H9 (cell line): ENCODE measurements at regions not wholly inside any gene's neighbourhood (a gene's known extent, or its start where the extent isn't known, plus 50 kb on each side); places are given as distances from the start of the nearest gene placed in this dataset.

Experiments used
- DNase-seq: peaks from one replicate; pipeline ENCODE4 v3.0.0-alpha.2; 2017
- H2AFZ ChIP-seq: one replicate; pipeline ENCODE4 v1.6.1; 2013; ENCODE audit warnings: mild to moderate bottlenecking, low read length, control low read depth, moderate library complexity
- H2AK5ac ChIP-seq: 2 replicates; pipeline ENCODE4 v1.6.1; 2013; ENCODE audit warnings: low read length, control low read depth, mixed read lengths; ENCODE audit not compliant: insufficient read length
- H2BK120ac ChIP-seq: one replicate; pipeline ENCODE4 v1.6.1; 2013; ENCODE audit warnings: low read depth, mild to moderate bottlenecking, low read length, control low read depth, inconsistent platforms; ENCODE audit not compliant: poor library complexity, severe bottlenecking
- H2BK12ac ChIP-seq: 2 replicates; pipeline ENCODE4 v1.6.1; 2013; ENCODE audit warnings: low read length, control low read depth, mixed read lengths, low read depth; ENCODE audit not compliant: insufficient read length
- H2BK15ac ChIP-seq: 2 replicates; pipeline ENCODE4 v1.6.1; 2013; ENCODE audit warnings: low read depth, low read length, control low read depth
- H2BK20ac ChIP-seq: one replicate; pipeline ENCODE4 v1.6.1; 2013; ENCODE audit warnings: low read depth, mild to moderate bottlenecking, low read length, control low read depth, inconsistent platforms; ENCODE audit not compliant: poor library complexity, severe bottlenecking
- H2BK5ac ChIP-seq: 2 replicates; pipeline ENCODE4 v1.6.1; 2013; ENCODE audit warnings: low read length, control low read depth, mixed read lengths; ENCODE audit not compliant: insufficient read length
- H3K14ac ChIP-seq: 2 replicates; pipeline ENCODE4 v1.6.1; 2013; ENCODE audit warnings: low read length, control low read depth; ENCODE audit not compliant: insufficient read depth
- H3K18ac ChIP-seq: 2 replicates; pipeline ENCODE4 v1.6.1; 2013; ENCODE audit warnings: low read depth, mild to moderate bottlenecking, mixed read lengths, low read length, control low read depth; ENCODE audit not compliant: insufficient read length
- H3K23ac ChIP-seq: 2 replicates; pipeline ENCODE4 v1.6.1; 2013; ENCODE audit warnings: low read length, control low read depth, mixed read lengths, low read depth; ENCODE audit not compliant: insufficient read length
- H3K23me2 ChIP-seq: 2 replicates; pipeline ENCODE4 v1.6.1; 2013; ENCODE audit warnings: low read depth, mild to moderate bottlenecking, mixed read lengths, low read length, control low read depth; ENCODE audit not compliant: insufficient read length, poor library complexity, severe bottlenecking
- H3K27ac ChIP-seq: 2 replicates; pipeline ENCODE4 v1.5.1; 2013; ENCODE audit warnings: low read length, control low read depth, mixed read lengths, low read depth; ENCODE audit not compliant: insufficient read length
- H3K27me3 ChIP-seq: 2 replicates; pipeline ENCODE4 v1.6.1; 2013; ENCODE audit warnings: low read length, control low read depth, inconsistent platforms; ENCODE audit not compliant: insufficient read depth
- H3K4ac ChIP-seq: 2 replicates; pipeline ENCODE4 v1.6.1; 2013; ENCODE audit warnings: low read depth, mild to moderate bottlenecking, control low read depth, inconsistent platforms, low read length, moderate library complexity
- H3K4me1 ChIP-seq: 2 replicates; pipeline ENCODE4 v1.6.1; 2013; ENCODE audit warnings: low read length, control low read depth, inconsistent platforms; ENCODE audit not compliant: insufficient read depth
- H3K4me2 ChIP-seq: 2 replicates; pipeline ENCODE4 v1.6.1; 2013; ENCODE audit warnings: low read length, control low read depth, mixed read lengths; ENCODE audit not compliant: insufficient read length, insufficient read depth
- H3K56ac ChIP-seq: 2 replicates; pipeline ENCODE4 v1.6.1; 2013; ENCODE audit warnings: low read depth, mild to moderate bottlenecking, mixed read lengths, low read length, control low read depth; ENCODE audit not compliant: insufficient read length
- H3K79me1 ChIP-seq: 2 replicates; pipeline ENCODE4 v1.6.1; 2013; ENCODE audit warnings: low read depth, mild to moderate bottlenecking, moderate library complexity, low read length, control low read depth, inconsistent platforms; ENCODE audit not compliant: insufficient read depth, poor library complexity, severe bottlenecking
- H3K79me2 ChIP-seq: 2 replicates; pipeline ENCODE4 v1.6.1; 2013; ENCODE audit warnings: low read length, control low read depth, inconsistent platforms; ENCODE audit not compliant: insufficient read depth
- H3K9ac ChIP-seq: 2 replicates; pipeline ENCODE4 v1.6.1; 2013; ENCODE audit warnings: low read length, control low read depth, mixed read lengths; ENCODE audit not compliant: insufficient read length; ENCODE audit errors: extremely low read depth
- H3K9me3 ChIP-seq: one replicate; pipeline ENCODE4 v1.6.1; 2013; ENCODE audit warnings: low read depth, low read length, inconsistent platforms; ENCODE audit not compliant: control insufficient read depth
- H3T11ph ChIP-seq: one replicate; pipeline ENCODE4 v1.6.1; 2013; ENCODE audit warnings: mild to moderate bottlenecking, low read length, control low read depth, inconsistent platforms
- H4K20me1 ChIP-seq: one replicate; pipeline ENCODE4 v1.6.1; 2013; ENCODE audit not compliant: control insufficient read depth, insufficient read length, insufficient read depth
- H4K5ac ChIP-seq: 2 replicates; pipeline ENCODE4 v1.6.1; 2013; ENCODE audit warnings: low read depth, mild to moderate bottlenecking, mixed read lengths, low read length, control low read depth; ENCODE audit not compliant: insufficient read length
- H4K8ac ChIP-seq: replicated peaks from 2 replicates; pipeline ENCODE4 v1.6.1; 2013; ENCODE audit warnings: low read length, control low read depth, mixed read lengths, low read depth; ENCODE audit not compliant: insufficient read length
- H4K91ac ChIP-seq: 2 replicates; pipeline ENCODE4 v1.6.1; 2013; ENCODE audit warnings: low read depth, mild to moderate bottlenecking, moderate library complexity, mixed read lengths, low read length, control low read depth; ENCODE audit not compliant: insufficient read length
- H3K27ac Mint-ChIP-seq, 3 experiments: 2 replicates in 2 of 3; 3 replicates in 1 of 3; pipeline ENCODE4 v1.8.0; 2020 to 2021; ENCODE audit warnings: mixed read lengths in 3 of 3, mild to moderate bottlenecking in 1 of 3, moderate library complexity in 1 of 3
- H3K27me3 Mint-ChIP-seq: 2 replicates; pipeline ENCODE4 v1.8.0; 2021; ENCODE audit warnings: low read depth, mild to moderate bottlenecking, moderate library complexity, mixed read lengths
- H3K36me3 Mint-ChIP-seq, 3 experiments: 2 replicates in 2 of 3; 3 replicates in 1 of 3; pipeline ENCODE4 v1.8.0; 2020 to 2021; ENCODE audit warnings: low read depth in 3 of 3, mixed read lengths in 3 of 3; ENCODE audit not compliant: insufficient read depth in 1 of 3
- H3K4me1 Mint-ChIP-seq, 2 experiments: 2 replicates each; pipeline ENCODE4 v1.8.0; 2020; ENCODE audit warnings: mixed read lengths in 2 of 2
- H3K4me3 Mint-ChIP-seq, 2 experiments: 2 replicates in 1 of 2; 3 replicates in 1 of 2; pipeline ENCODE4 v1.8.0; 2020 to 2021; ENCODE audit warnings: mild to moderate bottlenecking in 2 of 2, mixed read lengths in 2 of 2, moderate library complexity in 1 of 2
- H3K9me3 Mint-ChIP-seq, 2 experiments: 2 replicates in 1 of 2; 3 replicates in 1 of 2; pipeline ENCODE4 v1.8.0; 2020; ENCODE audit warnings: mild to moderate bottlenecking in 2 of 2, mixed read lengths in 2 of 2, moderate library complexity in 1 of 2
- CTCF ChIP-seq: fragments of 200-600 bp; sonication (generic); conservative IDR thresholded peaks from 3 replicates; pipeline ENCODE4 v1.8.0; 2021; ENCODE audit warnings: antibody characterized with exemption, mild to moderate bottlenecking
- WGBS: extraction: QIAGEN DNeasy Blood & Tissue Kit; methylation state at CpG from one replicate; pipeline ENCODE4 v1.1.7; 2013; ENCODE audit warnings: missing lambda C conversion rate, low lambda C conversion rate, mixed read lengths; ENCODE audit not compliant: insufficient read length; ENCODE audit errors: extremely low coverage; 5-methylcytosine and 5-hydroxymethylcytosine counted together

- no peak overlapping the region for H2AFZ ChIP-seq
- H3K4ac ChIP-seq = no peak overlapping the region
- H2BK20ac ChIP-seq = no peak overlapping the region
- H4K20me1 ChIP-seq = no peaks in the 10 kb centered on the region
- H2BK12ac ChIP-seq = no peak overlapping the region
- H3K27ac Mint-ChIP-seq = no peak overlapping the region
- H2BK120ac ChIP-seq = no peak overlapping the region
- no peaks in the 10 kb centered on the region for H3K79me1 ChIP-seq
- no peak for DNase-seq
- H3K27ac ChIP-seq = no peak overlapping the region
- H3K4me2 ChIP-seq = no peak overlapping the region
- H3K23me2 ChIP-seq = no peaks in the 10 kb centered on the region
- H3K14ac ChIP-seq = no peak overlapping the region
- H3K4me1 Mint-ChIP-seq = no peaks in the 10 kb centered on the region
- H4K91ac ChIP-seq = no peak overlapping the region
- H3K18ac ChIP-seq = no peak overlapping the region
- H3K9ac ChIP-seq = no peak overlapping the region
- no peaks in the 10 kb centered on the region for H3K27me3 ChIP-seq
- no CpG with 5 or more reads among the region's 4 CpGs for WGBS
- no peaks in the 10 kb centered on the region for H3K9me3 ChIP-seq
- H4K8ac ChIP-seq = no peak overlapping the region
- H3K36me3 Mint-ChIP-seq = no peaks in the 10 kb centered on the region
- no peaks in the 10 kb centered on the region for H3K27me3 Mint-ChIP-seq
- no peak overlapping the region for H3K56ac ChIP-seq
- H3K4me3 Mint-ChIP-seq = no peak overlapping the region
- no peaks in the 10 kb centered on the region for H3K79me2 ChIP-seq
- H3T11ph ChIP-seq = no peak overlapping the region
- no peak overlapping the region for H2BK5ac ChIP-seq
- H3K9me3 Mint-ChIP-seq = no peaks in the 10 kb centered on the region
- no peaks in the 10 kb centered on the region for H3K4me1 ChIP-seq
- H3K23ac ChIP-seq = no peak overlapping the region
- no peak overlapping the region for H2BK15ac ChIP-seq
- H4K5ac ChIP-seq = no peak overlapping the region
- no peak for TF ChIP-seq CTCF
- H2AK5ac ChIP-seq = no peak overlapping the region
These were observed 591.2 kb downstream of the ZBBX start for GRCh38 chr3:166788936-166789335.
